MCF 10A (cell line): ENCODE measurements at regions not wholly inside any gene's neighbourhood (a gene's known extent, or its start where the extent isn't known, plus 50 kb on each side); places are given as distances from the start of the nearest gene placed in this dataset.

Experiments used
- BruUV-seq: library from RNA; stranded (reverse); fragments of 400-500 nt; replicated peaks from 2 replicates; lab custom pipeline; 2021; lab: Mats Ljungman, UMichigan
- CTCF ChIA-PET: fragments of 300-600 bp; sonication (Branson Sonifier 250); formaldehyde crosslinking; extraction: SDS; loops from one replicate; lab custom pipeline; 2021; ENCODE audit warnings: antibody characterized with exemption, inconsistent platforms; lab: Yijun Ruan, JAX
- POLR2A ChIA-PET: fragments of 300-600, 350-650 bp; sonication (Branson Sonifier 250); formaldehyde crosslinking; extraction: SDS; loops from one replicate; lab custom pipeline; 2020; ENCODE audit warnings: antibody characterized with exemption, inconsistent platforms; lab: Yijun Ruan, JAX
- DNase-seq: peaks from one replicate; pipeline ENCODE4 v3.0.0-alpha.2; 2018; ENCODE audit not compliant: unreplicated experiment
- H3K27ac Mint-ChIP-seq: one replicate; pipeline ENCODE4 v1.8.0; 2022; ENCODE audit warnings: mild to moderate bottlenecking, low read depth, mixed read lengths; ENCODE audit not compliant: unreplicated experiment
- H3K27me3 Mint-ChIP-seq: one replicate; pipeline ENCODE4 v1.8.0; 2022; ENCODE audit warnings: mixed read lengths; ENCODE audit not compliant: insufficient read depth, unreplicated experiment
- H3K36me3 Mint-ChIP-seq: one replicate; pipeline ENCODE4 v1.8.0; 2022; ENCODE audit warnings: mild to moderate bottlenecking, moderate library complexity, mixed read lengths; ENCODE audit not compliant: insufficient read depth, unreplicated experiment
- H3K4me1 Mint-ChIP-seq: one replicate; pipeline ENCODE4 v1.8.0; 2022; ENCODE audit warnings: mixed read lengths; ENCODE audit not compliant: insufficient read depth, unreplicated experiment
- H3K4me3 Mint-ChIP-seq: one replicate; pipeline ENCODE4 v1.8.0; 2022; ENCODE audit warnings: mild to moderate bottlenecking, moderate library complexity, mixed read lengths; ENCODE audit not compliant: unreplicated experiment
- H3K9me3 Mint-ChIP-seq: one replicate; pipeline ENCODE4 v1.8.0; 2022; ENCODE audit warnings: mixed read lengths; ENCODE audit not compliant: unreplicated experiment
- intact Hi-C: fragments of 100-400 bp; cut with micrococcal nuclease; formaldehyde crosslinking; loops from 2 replicates; pipeline ENCODE4 v1.14.1; 2022
- TF ChIP-seq, protein P1 (sequence below): fragments of 200-600 bp; IDR thresholded peaks from one replicate; pipeline ENCODE4 v1.8.0; 2022; ENCODE audit warnings: antibody characterized with exemption, mild to moderate bottlenecking; ENCODE audit not compliant: unreplicated experiment

GRCh38 chr3:182673336-182673735 is 120.0 kb upstream of the ATP11B start:
- CTCF ChIA-PET: interaction anchor here (0.7 kb wide), 1 partner anchor 186 kb away, joined by 3 read pairs; no protein-coding TSS in a partner anchor
- no TSS peak for BruUV-seq

DNA sequence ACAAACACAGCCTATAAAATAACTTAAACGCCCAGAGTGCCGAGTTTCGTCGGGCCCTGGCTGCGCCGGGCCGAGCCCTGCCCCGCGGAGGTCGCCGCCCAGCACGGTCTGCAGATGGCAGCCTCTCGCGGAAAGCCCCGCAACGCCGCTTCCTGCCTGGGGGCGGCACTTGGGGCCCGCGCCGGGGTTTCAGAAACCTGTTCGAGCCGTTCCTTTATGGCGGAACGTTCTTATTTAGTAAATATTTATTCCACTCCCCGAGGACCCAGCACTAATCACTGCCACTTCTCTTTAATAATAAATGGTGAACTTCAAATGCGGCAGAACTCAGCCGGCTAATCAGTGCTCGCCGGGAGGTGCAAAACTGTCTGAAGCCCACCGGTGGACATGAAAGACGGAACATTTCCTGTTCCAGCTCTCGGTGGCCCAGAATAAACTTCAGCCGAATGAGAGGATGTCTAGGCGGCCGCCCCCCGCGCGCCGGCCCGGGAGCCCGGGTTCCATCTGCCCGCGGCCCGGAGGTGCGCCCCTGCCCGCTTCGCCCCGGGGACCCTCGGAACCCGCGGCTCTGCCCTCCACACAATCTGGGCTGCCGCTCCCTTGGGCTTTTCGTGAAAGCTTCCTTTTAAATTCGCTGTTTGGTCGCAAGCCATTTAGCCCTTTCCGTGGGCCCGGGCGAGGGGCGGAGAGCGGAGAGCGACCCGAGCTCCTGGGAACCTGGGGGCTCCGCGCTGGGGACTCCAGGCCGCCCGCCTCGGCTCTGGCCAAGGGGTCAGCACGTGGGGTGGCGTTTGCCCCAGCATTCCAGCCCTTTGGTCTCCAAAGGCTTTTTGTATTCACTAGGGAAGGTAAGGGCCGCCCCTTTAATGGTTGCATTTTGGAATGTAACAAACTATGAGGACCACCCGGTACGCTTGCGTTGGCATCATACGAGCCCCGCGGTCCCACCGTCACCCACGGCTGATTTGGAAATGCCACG is 110.8 kb upstream of the ATP11B start:
- intact Hi-C loops: loop anchor here (1.0 to 10.0 kb wide), 8 partner anchors 64 to 1472 kb away; no protein-coding TSS in a partner anchor
- ChIA-PET CTCF (interaction anchor here (0.6 to 2.8 kb wide), 19 partner anchors 11 to 1496 kb away, joined by 3 to 17 read pairs (median 4); no protein-coding TSS in a partner anchor), POLR2A (interaction anchor here (0.7 to 0.9 kb wide), 2 partner anchors 13 to 23 kb away, joined by 3 to 4 read pairs; no protein-coding TSS in a partner anchor)
- TF ChIP-seq, protein P1, sequence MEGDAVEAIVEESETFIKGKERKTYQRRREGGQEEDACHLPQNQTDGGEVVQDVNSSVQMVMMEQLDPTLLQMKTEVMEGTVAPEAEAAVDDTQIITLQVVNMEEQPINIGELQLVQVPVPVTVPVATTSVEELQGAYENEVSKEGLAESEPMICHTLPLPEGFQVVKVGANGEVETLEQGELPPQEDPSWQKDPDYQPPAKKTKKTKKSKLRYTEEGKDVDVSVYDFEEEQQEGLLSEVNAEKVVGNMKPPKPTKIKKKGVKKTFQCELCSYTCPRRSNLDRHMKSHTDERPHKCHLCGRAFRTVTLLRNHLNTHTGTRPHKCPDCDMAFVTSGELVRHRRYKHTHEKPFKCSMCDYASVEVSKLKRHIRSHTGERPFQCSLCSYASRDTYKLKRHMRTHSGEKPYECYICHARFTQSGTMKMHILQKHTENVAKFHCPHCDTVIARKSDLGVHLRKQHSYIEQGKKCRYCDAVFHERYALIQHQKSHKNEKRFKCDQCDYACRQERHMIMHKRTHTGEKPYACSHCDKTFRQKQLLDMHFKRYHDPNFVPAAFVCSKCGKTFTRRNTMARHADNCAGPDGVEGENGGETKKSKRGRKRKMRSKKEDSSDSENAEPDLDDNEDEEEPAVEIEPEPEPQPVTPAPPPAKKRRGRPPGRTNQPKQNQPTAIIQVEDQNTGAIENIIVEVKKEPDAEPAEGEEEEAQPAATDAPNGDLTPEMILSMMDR: no peak
- Mint-ChIP-seq H3K4me1 (peaks cover 10% of the 10 kb centered on the region), H3K4me3 (peak overlapping the region; percentile 43), H3K36me3 (no peaks in the 10 kb centered on the region), H3K27ac (no peak overlapping the region), H3K9me3 (no peaks in the 10 kb centered on the region), H3K27me3 (no peaks in the 10 kb centered on the region)
- no TSS peak for BruUV-seq
- DNase-seq: no peak

More at GRCh38 chr3:182673336-182673735, 120.0 kb upstream of the ATP11B start:
- POLR2A ChIA-PET: no interaction called here
- H3K27me3 Mint-ChIP-seq: no peaks in the 10 kb centered on the region
- H3K4me3 Mint-ChIP-seq: no peak overlapping the region
- H3K9me3 Mint-ChIP-seq: peaks cover 5% of the 10 kb centered on the region
- no peaks in the 10 kb centered on the region for H3K36me3 Mint-ChIP-seq
- peaks cover 14% of the 10 kb centered on the region for H3K4me1 Mint-ChIP-seq
- intact Hi-C loops: no loop called here
- TF ChIP-seq, protein P1: no peak
- DNase-seq: no peak
- H3K27ac Mint-ChIP-seq: no peak overlapping the region

- Mint-ChIP-seq H3K36me3 (no peaks in the 10 kb centered on the region), H3K27me3 (no peaks in the 10 kb centered on the region), H3K27ac (peak overlapping the region; percentile 21), H3K4me1 (peaks cover 10% of the 10 kb centered on the region), H3K4me3 (peak overlapping the region; percentile 46), H3K9me3 (no peaks in the 10 kb centered on the region)
- BruUV-seq: no TSS peak
- intact Hi-C loops: loop anchor here (1.0 to 10.0 kb wide), 8 partner anchors 65 to 1473 kb away; no protein-coding TSS in a partner anchor
- ChIA-PET CTCF (interaction anchor here (0.6 to 2.8 kb wide), 32 partner anchors 12 to 1497 kb away, joined by 3 to 17 read pairs (median 4); no protein-coding TSS in a partner anchor), POLR2A (interaction anchor here (0.9 to 1.5 kb wide), 3 partner anchors 14 to 975 kb away, joined by 4 to 5 read pairs (median 4); no protein-coding TSS in a partner anchor)
- peak; percentile 78 for DNase-seq
- TF ChIP-seq, protein P1: peak; percentile 94
Observed at GRCh38 chr3:182683453-182683852, 109.9 kb upstream of the ATP11B start.

DNA sequence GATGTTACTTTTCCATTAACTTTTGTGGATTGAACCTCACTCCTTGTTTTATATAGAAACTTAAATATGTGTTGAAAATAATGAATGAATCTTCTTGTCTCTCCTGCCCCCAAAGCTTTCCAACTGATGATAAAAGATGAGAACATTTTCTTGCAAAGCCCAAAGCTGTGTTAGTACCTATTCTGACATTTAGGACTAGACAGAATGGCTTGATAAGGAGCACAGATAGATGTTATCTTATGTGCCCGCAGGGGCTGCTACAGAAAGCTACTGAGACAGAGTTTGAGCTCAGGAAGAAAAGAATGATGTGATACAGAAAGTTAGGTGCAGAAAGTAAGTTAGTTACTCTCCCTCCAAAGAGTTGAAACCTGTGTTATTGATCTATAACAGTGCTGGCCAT is 109.4 kb upstream of the ATP11B start:
- Mint-ChIP-seq H3K4me3 (peak overlapping the region; percentile 46), H3K27ac (no peak overlapping the region)

More for the DNA sequence above, 109.4 kb upstream of the ATP11B start:
- intact Hi-C loops: loop anchor here (1.0 to 10.0 kb wide), 8 partner anchors 66 to 1473 kb away; no protein-coding TSS in a partner anchor
- no peaks in the 10 kb centered on the region for H3K27me3 Mint-ChIP-seq
- no peaks in the 10 kb centered on the region for H3K9me3 Mint-ChIP-seq
- H3K36me3 Mint-ChIP-seq: no peaks in the 10 kb centered on the region
- TF ChIP-seq, protein P1: no peak
- H3K4me1 Mint-ChIP-seq: peaks cover 10% of the 10 kb centered on the region
- DNase-seq: no peak
- ChIA-PET CTCF (interaction anchor here (0.5 to 2.8 kb wide), 32 partner anchors 14 to 1474 kb away, joined by 3 to 17 read pairs (median 4); no protein-coding TSS in a partner anchor), POLR2A (interaction anchor here (0.9 to 1.5 kb wide), 3 partner anchors 15 to 975 kb away, joined by 4 to 5 read pairs (median 4); no protein-coding TSS in a partner anchor)
- BruUV-seq: no TSS peak
